Stimulated activated CD8-positive, alpha-beta memory T cell treated with anti-CD3 and anti-CD28 coated beads, Interleukin-12 subunit alpha, Interleukin-12 subunit beta, amount 100 ng/mL, for 1 hour (primary cell): ENCODE measurements at regions not wholly inside any gene's neighbourhood (a gene's known extent, or its start where the extent isn't known, plus 50 kb on each side); places are given as distances from the start of the nearest gene placed in this dataset.
"Not testable (repeated sequence)": the region's sequence is repeated elsewhere in the genome, so short reads cannot be mapped to it uniquely, and the experiment has no call there.

ENCODE experiments used
- DNase-seq: peaks from one replicate; pipeline ENCODE4 v3.0.0-alpha.2; 2020; ENCODE audit warnings: low read depth

GRCh38 chr10:4230036-4230435, 445.0 kb upstream of the KLF6 start:
- DNase-seq, result no peak

- DNase-seq, result no peak
Measured at GRCh38 chr10:4229106-4229505, 444.1 kb upstream of the KLF6 start.

GRCh38 chr10:4227586-4227985, 442.6 kb upstream of the KLF6 start:
- no peak for DNase-seq

- DNase-seq, result no peak
Measured at GRCh38 chr10:4226941-4227540, 442.0 kb upstream of the KLF6 start.

GRCh38 chr10:4224178-4224577, 439.2 kb upstream of the KLF6 start:
- DNase-seq, result no peak

GRCh38 chr10:4221310-4221709, 436.3 kb upstream of the KLF6 start:
- not testable (repeated sequence) for DNase-seq

- DNase-seq, result no peak
Measured at GRCh38 chr10:4219901-4220300, 434.9 kb upstream of the KLF6 start.

- no peak for DNase-seq
Measured at GRCh38 chr10:4217653-4218052, 432.6 kb upstream of the KLF6 start.

- no peak for DNase-seq
Measured at GRCh38 chr10:4217187-4217586, 432.2 kb upstream of the KLF6 start.

- DNase-seq, result no peak
Measured at GRCh38 chr10:4216726-4217125, 431.7 kb upstream of the KLF6 start.

- DNase-seq, result no peak
Measured at GRCh38 chr10:4215963-4216575, 431.1 kb upstream of the KLF6 start.

- no peak for DNase-seq
Measured at GRCh38 chr10:4215485-4215884, 430.5 kb upstream of the KLF6 start.

- no peak for DNase-seq
Measured at GRCh38 chr10:4214908-4215307, 429.9 kb upstream of the KLF6 start.

- DNase-seq, result no peak
Measured at GRCh38 chr10:4213441-4213840, 428.4 kb upstream of the KLF6 start.

GRCh38 chr10:4212111-4212630, 427.2 kb upstream of the KLF6 start:
- DNase-seq, result no peak

- DNase-seq, result no peak
Measured at GRCh38 chr10:4208499-4208898, 423.5 kb upstream of the KLF6 start.

- no peak for DNase-seq
Measured at GRCh38 chr10:4205113-4205512, 420.1 kb upstream of the KLF6 start.

GRCh38 chr10:4202938-4203337, 417.9 kb upstream of the KLF6 start:
- no peak for DNase-seq

- no peak for DNase-seq
Measured at GRCh38 chr10:4201866-4202825, 417.1 kb upstream of the KLF6 start.

- no peak for DNase-seq
Measured at GRCh38 chr10:4199196-4199595, 414.2 kb upstream of the KLF6 start.

GRCh38 chr10:4198216-4198615, 413.2 kb upstream of the KLF6 start:
- no peak for DNase-seq

- no peak for DNase-seq
Measured at GRCh38 chr10:4197676-4198075, 412.7 kb upstream of the KLF6 start.
